Mesendoderm (in vitro differentiated cells): ENCODE measurements at regions not wholly inside any gene's neighbourhood (a gene's known extent, or its start where the extent isn't known, plus 50 kb on each side); places are given as distances from the start of the nearest gene placed in this dataset.

Experiments used
- DNase-seq: peaks from one replicate; pipeline ENCODE4 v3.0.0; 2013
- H2AK5ac ChIP-seq: 2 replicates; pipeline ENCODE4 v1.6.1; 2013; ENCODE audit warnings: low read length, inconsistent platforms
- H2BK120ac ChIP-seq: 2 replicates; pipeline ENCODE4 v1.6.1; 2013; ENCODE audit warnings: low read depth, mild to moderate bottlenecking, low read length, moderate library complexity, mixed read lengths
- H2BK15ac ChIP-seq: replicated peaks from 2 replicates; pipeline ENCODE4 v1.6.1; 2013; ENCODE audit warnings: low read depth, mild to moderate bottlenecking, moderate library complexity
- H2BK5ac ChIP-seq: 2 replicates; pipeline ENCODE4 v1.6.1; 2013; ENCODE audit warnings: low read length, inconsistent platforms
- H3K18ac ChIP-seq: 2 replicates; pipeline ENCODE4 v1.6.1; 2013; ENCODE audit warnings: mild to moderate bottlenecking, low read length, mixed read lengths
- H3K23ac ChIP-seq: one replicate; pipeline ENCODE4 v1.6.1; 2013; ENCODE audit warnings: low read length
- H3K27ac ChIP-seq: 2 replicates; pipeline ENCODE4 v1.5.1; 2013; ENCODE audit warnings: low read depth, mild to moderate bottlenecking, inconsistent platforms, low read length, moderate library complexity
- H3K27me3 ChIP-seq: 2 replicates; pipeline ENCODE4 v1.6.1; 2013; ENCODE audit warnings: low read length, control low read depth, mild to moderate bottlenecking, inconsistent platforms; ENCODE audit not compliant: insufficient read depth, poor library complexity
- H3K36me3 ChIP-seq: 2 replicates; pipeline ENCODE4 v1.6.1; 2013; ENCODE audit warnings: low read length, inconsistent platforms; ENCODE audit not compliant: control insufficient read depth, insufficient read depth
- H3K4ac ChIP-seq: one replicate; pipeline ENCODE4 v1.6.1; 2013; ENCODE audit warnings: low read depth, mild to moderate bottlenecking, low read length, moderate library complexity
- H3K4me1 ChIP-seq: 2 replicates; pipeline ENCODE4 v1.6.1; 2013; ENCODE audit warnings: low read depth, low read length, inconsistent platforms; ENCODE audit not compliant: control insufficient read depth
- H3K4me2 ChIP-seq: 2 replicates; pipeline ENCODE4 v1.6.1; 2013; ENCODE audit warnings: low read length
- H3K4me3 ChIP-seq: 2 replicates; pipeline ENCODE4 v1.5.1; 2013; ENCODE audit warnings: mild to moderate bottlenecking, low read length
- H3K56ac ChIP-seq: one replicate; pipeline ENCODE4 v1.6.1; 2013; ENCODE audit warnings: low read length
- H3K79me1 ChIP-seq: 2 replicates; pipeline ENCODE4 v1.6.1; 2013; ENCODE audit warnings: low read length, inconsistent platforms
- H3K79me2 ChIP-seq: 2 replicates; pipeline ENCODE4 v1.6.1; 2013; ENCODE audit warnings: mild to moderate bottlenecking, low read length; ENCODE audit not compliant: control insufficient read depth, insufficient read depth
- H3K9ac ChIP-seq: 2 replicates; pipeline ENCODE4 v1.6.1; 2013; ENCODE audit warnings: low read length, inconsistent platforms
- H4K5ac ChIP-seq: one replicate; pipeline ENCODE4 v1.6.1; 2013; ENCODE audit warnings: low read length
- H4K8ac ChIP-seq: one replicate; pipeline ENCODE4 v1.6.1; 2013; ENCODE audit warnings: low read depth, mild to moderate bottlenecking, control low read depth, low read length, moderate library complexity
- WGBS: extraction: QIAGEN DNeasy Blood & Tissue Kit; methylation state at CpG from one replicate; pipeline ENCODE4 v1.1.7; 2013; ENCODE audit warnings: low lambda C conversion rate, missing lambda C conversion rate; ENCODE audit not compliant: insufficient coverage; ENCODE audit errors: extremely low coverage; 5-methylcytosine and 5-hydroxymethylcytosine counted together

- H3K23ac ChIP-seq = no peak overlapping the region
- H4K5ac ChIP-seq = no peak overlapping the region
- no peak for DNase-seq
- no peak overlapping the region for H3K4me3 ChIP-seq
- H3K27ac ChIP-seq = no peak overlapping the region
- H2BK120ac ChIP-seq = no peak overlapping the region
- H2BK5ac ChIP-seq = no peak overlapping the region
- H3K4me2 ChIP-seq = no peak overlapping the region
- no peaks in the 10 kb centered on the region for H3K79me2 ChIP-seq
- no peaks in the 10 kb centered on the region for H3K79me1 ChIP-seq
- H3K4me1 ChIP-seq = peaks cover 2% of the 10 kb centered on the region
- H3K36me3 ChIP-seq = no peaks in the 10 kb centered on the region
- H3K9ac ChIP-seq = no peak overlapping the region
- no peak overlapping the region for H2BK15ac ChIP-seq
- H3K18ac ChIP-seq = no peak overlapping the region
- no peak overlapping the region for H2AK5ac ChIP-seq
- H3K56ac ChIP-seq = no peak overlapping the region
- H3K4ac ChIP-seq = no peak overlapping the region
- H4K8ac ChIP-seq = no peak overlapping the region
- no CpG with 5 or more reads among the region's 4 CpGs for WGBS
- no peaks in the 10 kb centered on the region for H3K27me3 ChIP-seq
Observed at GRCh38 chr2:138444411-138444810, 57.2 kb upstream of the SPOPL start.

- Histone ChIP-seq H3K4me3 (no peak overlapping the region), H3K4me2 (no peak overlapping the region), H3K18ac (no peak overlapping the region), H3K4ac (no peak overlapping the region), H3K9ac (no peak overlapping the region), H4K5ac (no peak overlapping the region), H4K8ac (no peak overlapping the region), H2BK15ac (no peak overlapping the region), H3K23ac (no peak overlapping the region), H3K56ac (no peak overlapping the region), H3K27ac (no peak overlapping the region), H3K4me1 (peaks cover 2% of the 10 kb centered on the region), H3K79me1 (no peaks in the 10 kb centered on the region), H3K36me3 (no peaks in the 10 kb centered on the region), H2BK5ac (no peak overlapping the region), H2BK120ac (no peak overlapping the region), H3K79me2 (no peaks in the 10 kb centered on the region), H2AK5ac (no peak overlapping the region), H3K27me3 (no peaks in the 10 kb centered on the region)
- DNase-seq = no peak
- WGBS = no CpG with 5 or more reads among the region's 1 CpG
Observed at GRCh38 chr2:138445227-138445626, 56.3 kb upstream of the SPOPL start.

DNA sequence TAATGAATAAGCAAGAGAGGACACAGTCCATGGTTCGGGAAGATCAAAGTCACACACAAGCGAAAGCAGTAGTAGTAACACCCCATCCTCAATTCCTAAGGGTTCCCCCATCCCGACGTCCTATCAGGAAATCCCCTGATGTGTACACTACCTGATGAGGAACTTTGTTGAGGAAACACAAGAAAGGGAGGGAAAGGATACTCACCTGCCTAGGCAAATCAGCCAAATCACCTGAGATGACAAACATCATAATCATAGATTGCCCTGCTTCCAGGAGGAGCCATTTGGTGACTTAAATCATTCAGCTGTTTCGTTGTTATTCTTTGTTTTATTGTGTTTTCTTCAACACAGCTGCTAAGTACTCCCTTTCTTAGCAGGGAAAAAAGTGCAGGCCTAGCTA lies 55.5 kb upstream of the SPOPL start:
- Histone ChIP-seq H2BK5ac (no peak overlapping the region), H3K4me3 (no peak overlapping the region), H3K4me1 (peaks cover 2% of the 10 kb centered on the region), H3K4me2 (no peak overlapping the region), H3K79me2 (no peaks in the 10 kb centered on the region), H3K18ac (no peak overlapping the region), H4K8ac (no peak overlapping the region), H2AK5ac (no peak overlapping the region), H4K5ac (no peak overlapping the region), H3K9ac (no peak overlapping the region), H3K23ac (no peak overlapping the region), H3K27me3 (no peaks in the 10 kb centered on the region), H3K56ac (peak overlapping the region; percentile 22), H3K27ac (no peak overlapping the region), H2BK15ac (no peak overlapping the region), H3K36me3 (no peaks in the 10 kb centered on the region), H3K79me1 (no peaks in the 10 kb centered on the region), H3K4ac (no peak overlapping the region), H2BK120ac (no peak overlapping the region)
- WGBS = no CpG with 5 or more reads among the region's 5 CpGs
- DNase-seq = no peak

- Histone ChIP-seq H2AK5ac (no peak overlapping the region), H3K27ac (peak overlapping the region; percentile 64), H3K36me3 (no peaks in the 10 kb centered on the region), H4K5ac (no peak overlapping the region), H4K8ac (no peak overlapping the region), H3K4me3 (no peak overlapping the region), H2BK15ac (no peak overlapping the region), H3K18ac (no peak overlapping the region), H3K4me2 (no peak overlapping the region), H3K79me1 (no peaks in the 10 kb centered on the region), H2BK120ac (no peak overlapping the region), H3K79me2 (no peaks in the 10 kb centered on the region), H3K27me3 (no peaks in the 10 kb centered on the region), H3K56ac (peak overlapping the region; percentile 74), H3K4ac (peak overlapping the region; percentile 65), H3K23ac (no peak overlapping the region), H3K4me1 (peaks cover 2% of the 10 kb centered on the region), H2BK5ac (peak overlapping the region; percentile 95), H3K9ac (no peak overlapping the region)
- WGBS = no CpG with 5 or more reads among the region's 2 CpGs
- peak; percentile 73 for DNase-seq
Observed at GRCh38 chr2:138447889-138448570, 53.5 kb upstream of the SPOPL start.
